Lower lobe of right lung (tissue), 2 donors: ENCODE measurements at regions not wholly inside any gene's neighbourhood (a gene's known extent, or its start where the extent isn't known, plus 50 kb on each side); places are given as distances from the start of the nearest gene placed in this dataset.

Experiments
- ATAC-seq, 2 donors: fragments of 200-7000 bp; cut with Tn5 transposase; one replicate each; pipeline ENCODE4 v1.9.1; 2020 to 2022; ENCODE audit warnings: mild to moderate bottlenecking in 2 of 2, moderate library complexity in 2 of 2
- DNase-seq: peaks from one replicate; pipeline ENCODE4 v3.0.0-alpha.2; 2020
- H3K27ac ChIP-seq: fragments of 200-600 bp; one replicate; pipeline ENCODE4 v1.8.0; 2022
- H3K27me3 ChIP-seq: fragments of 200-600 bp; one replicate; pipeline ENCODE4 v1.8.0; 2022; ENCODE audit warnings: low read depth
- H3K36me3 ChIP-seq: fragments of 200-600 bp; one replicate; pipeline ENCODE4 v1.8.0; 2022; ENCODE audit warnings: mild to moderate bottlenecking
- H3K4me1 ChIP-seq: fragments of 200-600 bp; one replicate; pipeline ENCODE4 v1.8.0; 2022
- H3K4me3 ChIP-seq: fragments of 200-600 bp; one replicate; pipeline ENCODE4 v1.8.0; 2022; ENCODE audit warnings: mild to moderate bottlenecking
- H3K9me3 ChIP-seq: fragments of 200-600 bp; one replicate; pipeline ENCODE4 v1.8.0; 2022
- CTCF ChIP-seq: fragments of 200-600 bp; IDR thresholded peaks from one replicate; pipeline ENCODE4 v1.8.0; 2022; ENCODE audit warnings: antibody characterized with exemption, mild to moderate bottlenecking
- intact Hi-C: fragments of 100-400 bp; cut with DNase I; formaldehyde crosslinking; loops from one replicate; pipeline ENCODE4 v1.11.0; 2022
- donor health status: DM: no; HTN: yes; CAD: no; lungs with severe emphysema.

- no peaks in the 10 kb centered on the region for H3K9me3 ChIP-seq
- no peaks in the 10 kb centered on the region for H3K36me3 ChIP-seq
- H3K27me3 ChIP-seq: no peaks in the 10 kb centered on the region
- no peak overlapping the region for H3K27ac ChIP-seq
- TF ChIP-seq CTCF: no peak
- peaks cover 9% of the 10 kb centered on the region for H3K4me1 ChIP-seq
- ATAC-seq (no peak), DNase-seq (no peak)
- intact Hi-C loops: no loop called here
- no peak overlapping the region for H3K4me3 ChIP-seq
Measured at GRCh38 chr10:60536529-60537114, 146.9 kb upstream of the ANK3 start.

GRCh38 chr10:60535427-60535826 is 145.8 kb upstream of the ANK3 start:
- intact Hi-C loops: no loop called here
- Histone ChIP-seq H3K27ac (no peak overlapping the region), H3K9me3 (no peaks in the 10 kb centered on the region), H3K4me3 (no peak overlapping the region), H3K27me3 (no peaks in the 10 kb centered on the region), H3K4me1 (peaks cover 10% of the 10 kb centered on the region), H3K36me3 (no peaks in the 10 kb centered on the region)
- DNase-seq (no peak), ATAC-seq (no peak)
- no peak for TF ChIP-seq CTCF

GRCh38 chr10:60534761-60535389 is 145.2 kb upstream of the ANK3 start:
- Histone ChIP-seq H3K4me1 (peaks cover 10% of the 10 kb centered on the region), H3K9me3 (no peaks in the 10 kb centered on the region), H3K4me3 (no peak overlapping the region), H3K27me3 (no peaks in the 10 kb centered on the region), H3K36me3 (no peaks in the 10 kb centered on the region), H3K27ac (no peak overlapping the region)
- ATAC-seq (no peak), DNase-seq (no peak)
- intact Hi-C loops: no loop called here
- TF ChIP-seq CTCF: no peak

GRCh38 chr10:60532696-60533468 is 143.2 kb upstream of the ANK3 start:
- no peak overlapping the region for H3K27ac ChIP-seq
- H3K4me3 ChIP-seq: no peak overlapping the region
- ATAC-seq: no peak
- H3K36me3 ChIP-seq: no peaks in the 10 kb centered on the region
- H3K4me1 ChIP-seq: peaks cover 10% of the 10 kb centered on the region
- no peak for TF ChIP-seq CTCF
- no peaks in the 10 kb centered on the region for H3K9me3 ChIP-seq
- H3K27me3 ChIP-seq: no peaks in the 10 kb centered on the region
- DNase-seq: no peak
- intact Hi-C loops: no loop called here

- Histone ChIP-seq H3K27me3 (no peaks in the 10 kb centered on the region), H3K9me3 (no peaks in the 10 kb centered on the region), H3K4me3 (no peak overlapping the region), H3K27ac (no peak overlapping the region), H3K36me3 (no peaks in the 10 kb centered on the region), H3K4me1 (peaks cover 10% of the 10 kb centered on the region)
- ATAC-seq: no peak
- intact Hi-C loops: no loop called here
- no peak for DNase-seq
- no peak for TF ChIP-seq CTCF
Measured at GRCh38 chr10:60531006-60531405, 141.3 kb upstream of the ANK3 start.
